ENCODE measurements at regions not wholly inside any gene's neighbourhood (a gene's known extent, or its start where the extent isn't known, plus 50 kb on each side); places are given as distances from the start of the nearest gene placed in this dataset.

- Mint-ChIP-seq H3K9me3 (ENCODE audit: unreplicated experiment) (no peaks in the 10 kb centered on the region), H3K4me1 (ENCODE audit: unreplicated experiment) (no peaks in the 10 kb centered on the region)
These were observed 230.3 kb downstream of the OSR1 start for GRCh38 chr2:19128148-19128547.

GRCh38 chr2:19127616-19128015, 230.8 kb downstream of the OSR1 start:
- TF ChIP-seq, protein P1, sequence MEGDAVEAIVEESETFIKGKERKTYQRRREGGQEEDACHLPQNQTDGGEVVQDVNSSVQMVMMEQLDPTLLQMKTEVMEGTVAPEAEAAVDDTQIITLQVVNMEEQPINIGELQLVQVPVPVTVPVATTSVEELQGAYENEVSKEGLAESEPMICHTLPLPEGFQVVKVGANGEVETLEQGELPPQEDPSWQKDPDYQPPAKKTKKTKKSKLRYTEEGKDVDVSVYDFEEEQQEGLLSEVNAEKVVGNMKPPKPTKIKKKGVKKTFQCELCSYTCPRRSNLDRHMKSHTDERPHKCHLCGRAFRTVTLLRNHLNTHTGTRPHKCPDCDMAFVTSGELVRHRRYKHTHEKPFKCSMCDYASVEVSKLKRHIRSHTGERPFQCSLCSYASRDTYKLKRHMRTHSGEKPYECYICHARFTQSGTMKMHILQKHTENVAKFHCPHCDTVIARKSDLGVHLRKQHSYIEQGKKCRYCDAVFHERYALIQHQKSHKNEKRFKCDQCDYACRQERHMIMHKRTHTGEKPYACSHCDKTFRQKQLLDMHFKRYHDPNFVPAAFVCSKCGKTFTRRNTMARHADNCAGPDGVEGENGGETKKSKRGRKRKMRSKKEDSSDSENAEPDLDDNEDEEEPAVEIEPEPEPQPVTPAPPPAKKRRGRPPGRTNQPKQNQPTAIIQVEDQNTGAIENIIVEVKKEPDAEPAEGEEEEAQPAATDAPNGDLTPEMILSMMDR (IDR thresholded peaks at IDR 0.05; ENCODE audit: unreplicated experiment), result no peak
- H3K4me3 Mint-ChIP-seq (ENCODE audit: unreplicated experiment), result no peak overlapping the region
- H3K9me3 Mint-ChIP-seq (ENCODE audit: unreplicated experiment), result no peaks in the 10 kb centered on the region
- no peaks in the 10 kb centered on the region for H3K36me3 Mint-ChIP-seq (ENCODE audit: low read depth, unreplicated experiment)
- H3K4me1 Mint-ChIP-seq (ENCODE audit: unreplicated experiment), result no peaks in the 10 kb centered on the region
- H3K27me3 Mint-ChIP-seq (ENCODE audit: unreplicated experiment), result peaks cover 2% of the 10 kb centered on the region
- DNase-seq (ENCODE audit: low spot score), result no peak
- H3K27ac Mint-ChIP-seq (ENCODE audit: unreplicated experiment), result no peak overlapping the region

More at GRCh38 chr2:19128148-19128547, 230.3 kb downstream of the OSR1 start:
- DNase-seq (ENCODE audit: low spot score), result no peak
- TF ChIP-seq, protein P1 (IDR thresholded peaks at IDR 0.05; ENCODE audit: unreplicated experiment), result no peak
- no peak overlapping the region for H3K4me3 Mint-ChIP-seq (ENCODE audit: unreplicated experiment)
- no peaks in the 10 kb centered on the region for H3K36me3 Mint-ChIP-seq (ENCODE audit: low read depth, unreplicated experiment)
- H3K27ac Mint-ChIP-seq (ENCODE audit: unreplicated experiment), result no peak overlapping the region
- peaks cover 2% of the 10 kb centered on the region for H3K27me3 Mint-ChIP-seq (ENCODE audit: unreplicated experiment)

GRCh38 chr2:19125901-19126680, 232.3 kb downstream of the OSR1 start:
- TF ChIP-seq, protein P1 (IDR thresholded peaks at IDR 0.05; ENCODE audit: unreplicated experiment), result no peak
- no peaks in the 10 kb centered on the region for H3K9me3 Mint-ChIP-seq (ENCODE audit: unreplicated experiment)
- H3K36me3 Mint-ChIP-seq (ENCODE audit: low read depth, unreplicated experiment), result no peaks in the 10 kb centered on the region
- no peak overlapping the region for H3K4me3 Mint-ChIP-seq (ENCODE audit: unreplicated experiment)
- DNase-seq (ENCODE audit: low spot score), result no peak
- H3K4me1 Mint-ChIP-seq (ENCODE audit: unreplicated experiment), result no peaks in the 10 kb centered on the region
- no peak overlapping the region for H3K27ac Mint-ChIP-seq (ENCODE audit: unreplicated experiment)
- H3K27me3 Mint-ChIP-seq (ENCODE audit: unreplicated experiment), result peaks cover 2% of the 10 kb centered on the region

GRCh38 chr2:19124135-19124534, 234.3 kb downstream of the OSR1 start:
- Mint-ChIP-seq H3K27ac (ENCODE audit: unreplicated experiment) (no peak overlapping the region), H3K4me1 (ENCODE audit: unreplicated experiment) (no peaks in the 10 kb centered on the region), H3K9me3 (ENCODE audit: unreplicated experiment) (no peaks in the 10 kb centered on the region), H3K36me3 (ENCODE audit: low read depth, unreplicated experiment) (no peaks in the 10 kb centered on the region), H3K27me3 (ENCODE audit: unreplicated experiment) (peaks cover 4% of the 10 kb centered on the region), H3K4me3 (ENCODE audit: unreplicated experiment) (no peak overlapping the region)
- TF ChIP-seq, protein P1 (IDR thresholded peaks at IDR 0.05; ENCODE audit: unreplicated experiment), result no peak
- DNase-seq (ENCODE audit: low spot score), result no peak

GRCh38 chr2:19123556-19123955, 234.9 kb downstream of the OSR1 start:
- no peaks in the 10 kb centered on the region for H3K4me1 Mint-ChIP-seq (ENCODE audit: unreplicated experiment)
- no peaks in the 10 kb centered on the region for H3K36me3 Mint-ChIP-seq (ENCODE audit: low read depth, unreplicated experiment)
- TF ChIP-seq, protein P1 (IDR thresholded peaks at IDR 0.05; ENCODE audit: unreplicated experiment), result no peak
- no peak overlapping the region for H3K27ac Mint-ChIP-seq (ENCODE audit: unreplicated experiment)
- no peaks in the 10 kb centered on the region for H3K9me3 Mint-ChIP-seq (ENCODE audit: unreplicated experiment)
- H3K4me3 Mint-ChIP-seq (ENCODE audit: unreplicated experiment), result no peak overlapping the region
- H3K27me3 Mint-ChIP-seq (ENCODE audit: unreplicated experiment), result peaks cover 4% of the 10 kb centered on the region
- no peak for DNase-seq (ENCODE audit: low spot score)
